ENCODE measurements at regions not wholly inside any gene's neighbourhood (a gene's known extent, or its start where the extent isn't known, plus 50 kb on each side); places are given as distances from the start of the nearest gene placed in this dataset.

- peak; percentile 59; the same call in 2 of the 3 replicates for ATAC-seq
- TF ChIP-seq ESRRG (CRISPR knock-in tag; IDR thresholded peaks at IDR 0.05): no peak
- TF ChIP-seq RARB (CRISPR knock-in tag; IDR thresholded peaks at IDR 0.05): no peak
- TF ChIP-seq ZC3H10 (CRISPR knock-in tag; IDR thresholded peaks at IDR 0.05): no peak
- no peak for TF ChIP-seq ZNF70 (CRISPR knock-in tag; IDR thresholded peaks at IDR 0.05)
- no peak for TF ChIP-seq ZFP30 (CRISPR knock-in tag; IDR thresholded peaks at IDR 0.05)
- no peak for TF ChIP-seq ZNF565 (CRISPR knock-in tag; conservative IDR thresholded peaks at IDR 0.05; ENCODE audit: low read depth)
- TF ChIP-seq TSHZ2 (CRISPR knock-in tag; IDR thresholded peaks at IDR 0.05): no peak
- no peak for TF ChIP-seq ISL1 (CRISPR knock-in tag; IDR thresholded peaks at IDR 0.05)
- no peak for TF ChIP-seq PPARA (CRISPR knock-in tag; IDR thresholded peaks at IDR 0.05; ENCODE audit: borderline replicate concordance)
- no peak for TF ChIP-seq BACH2 (CRISPR knock-in tag; IDR thresholded peaks at IDR 0.05; ENCODE audit: borderline replicate concordance)
- TF ChIP-seq POU6F1 (CRISPR knock-in tag; IDR thresholded peaks at IDR 0.05; ENCODE audit: borderline replicate concordance, low read depth): no peak
- no peak for TF ChIP-seq OSR1 (CRISPR knock-in tag; IDR thresholded peaks at IDR 0.05)
- TF ChIP-seq ARNTL (CRISPR knock-in tag; IDR thresholded peaks at IDR 0.05; ENCODE audit: borderline replicate concordance, low read depth): no peak
- TF ChIP-seq CSRNP3 (CRISPR knock-in tag; IDR thresholded peaks at IDR 0.05): no peak
- no peak for TF ChIP-seq TCF4 (CRISPR knock-in tag; IDR thresholded peaks at IDR 0.05; ENCODE audit: borderline replicate concordance)
Measured at GRCh38 chr2:18404708-18405107, 155.7 kb downstream of the RDH14 start.

- ATAC-seq: peak; percentile 44; the same call in 2 of the 3 replicates
- no peak for TF ChIP-seq PATZ1 (CRISPR knock-in tag; IDR thresholded peaks at IDR 0.05; ENCODE audit: borderline replicate concordance)
- TF ChIP-seq CREB5 (CRISPR knock-in tag; IDR thresholded peaks at IDR 0.05; ENCODE audit: low read depth): no peak
- TF ChIP-seq CSRNP3 (CRISPR knock-in tag; IDR thresholded peaks at IDR 0.05): no peak
- TF ChIP-seq TCF4 (CRISPR knock-in tag; IDR thresholded peaks at IDR 0.05; ENCODE audit: borderline replicate concordance): no peak
- no peak for TF ChIP-seq TOX (CRISPR knock-in tag; IDR thresholded peaks at IDR 0.05; ENCODE audit: borderline replicate concordance)
- no peak for TF ChIP-seq PPARA (CRISPR knock-in tag; IDR thresholded peaks at IDR 0.05; ENCODE audit: borderline replicate concordance)
- TF ChIP-seq ZNF8 (CRISPR knock-in tag; IDR thresholded peaks at IDR 0.05): no peak
- no peak for TF ChIP-seq TSHZ2 (CRISPR knock-in tag; IDR thresholded peaks at IDR 0.05)
- TF ChIP-seq SNAI2 (CRISPR knock-in tag; IDR thresholded peaks at IDR 0.05): no peak
- TF ChIP-seq ESRRG (CRISPR knock-in tag; IDR thresholded peaks at IDR 0.05): no peak
- TF ChIP-seq POU6F1 (CRISPR knock-in tag; IDR thresholded peaks at IDR 0.05; ENCODE audit: borderline replicate concordance, low read depth): no peak
- TF ChIP-seq GLIS3 (CRISPR knock-in tag; IDR thresholded peaks at IDR 0.05): no peak
- TF ChIP-seq ZFP30 (CRISPR knock-in tag; IDR thresholded peaks at IDR 0.05): no peak
- no peak for TF ChIP-seq ZNF70 (CRISPR knock-in tag; IDR thresholded peaks at IDR 0.05)
- no peak for TF ChIP-seq ZFP3 (CRISPR knock-in tag; IDR thresholded peaks at IDR 0.05)
- TF ChIP-seq BACH2 (CRISPR knock-in tag; IDR thresholded peaks at IDR 0.05; ENCODE audit: borderline replicate concordance): no peak
- no peak for TF ChIP-seq ARNTL (CRISPR knock-in tag; IDR thresholded peaks at IDR 0.05; ENCODE audit: borderline replicate concordance, low read depth)
- no peak for TF ChIP-seq ISL1 (CRISPR knock-in tag; IDR thresholded peaks at IDR 0.05)
- no peak for TF ChIP-seq ZC3H10 (CRISPR knock-in tag; IDR thresholded peaks at IDR 0.05)
Measured at GRCh38 chr2:18403921-18404522, 156.4 kb downstream of the RDH14 start.
